GM23248 (cell line): ENCODE measurements at regions not wholly inside any gene's neighbourhood (a gene's known extent, or its start where the extent isn't known, plus 50 kb on each side); places are given as distances from the start of the nearest gene placed in this dataset.

Experiments used
- EZH2 ChIP-seq: fragments of 200-600 bp; sonication (generic); IDR thresholded peaks from 2 replicates; pipeline ENCODE4 v1.6.1; 2018; ENCODE audit warnings: antibody characterized with exemption, mild to moderate bottlenecking; ENCODE audit not compliant: insufficient read depth, poor library complexity, severe bottlenecking
- EZH2phosphoT487 ChIP-seq: fragments of 200-600 bp; sonication (generic); IDR thresholded peaks from 2 replicates; pipeline ENCODE4 v1.6.1; 2018; ENCODE audit warnings: antibody characterized with exemption, moderate library complexity, mild to moderate bottlenecking, low read depth; ENCODE audit not compliant: insufficient read depth

DNA sequence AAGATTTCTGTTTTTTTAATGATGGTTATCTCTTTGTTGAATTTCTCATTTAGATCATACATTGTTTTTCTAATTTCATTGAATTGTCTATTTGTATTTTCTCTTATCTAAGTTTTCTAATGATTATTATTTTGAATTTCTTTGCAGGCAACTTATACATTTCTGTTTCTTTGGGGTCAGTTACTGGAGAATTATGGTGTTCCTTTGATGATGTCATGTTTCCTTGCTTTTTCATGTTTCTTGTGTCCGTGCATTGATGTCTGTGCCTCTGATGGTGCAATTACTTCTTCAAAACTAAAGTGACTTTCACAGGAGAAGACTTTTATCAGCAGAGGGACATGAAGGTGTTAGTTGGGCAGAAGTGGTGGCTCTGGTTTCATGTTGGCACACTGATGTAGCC is 270.7 kb upstream of the MOCS1 start:
- no peak for TF ChIP-seq EZH2
- TF ChIP-seq EZH2phosphoT487 = no peak
